ENCODE measurements at regions not wholly inside any gene's neighbourhood (a gene's known extent, or its start where the extent isn't known, plus 50 kb on each side); places are given as distances from the start of the nearest gene placed in this dataset.

- Histone ChIP-seq H3K4me3 (ENCODE audit: low read length, poor library complexity, severe bottlenecking) (no peak overlapping the region), H4K20me1 (ENCODE audit: insufficient read depth, low read length, poor library complexity, severe bottlenecking) (no peaks in the 10 kb centered on the region), H3K9me3 (ENCODE audit: insufficient read depth, low read depth, low read length) (no peaks in the 10 kb centered on the region), H3K36me3 (ENCODE audit: insufficient read depth, low read length) (no peaks in the 10 kb centered on the region), H3K4me2 (ENCODE audit: low read depth, low read length, poor library complexity, severe bottlenecking) (no peak overlapping the region), H3K4me1 (ENCODE audit: insufficient read depth, low read length, poor library complexity, severe bottlenecking) (peaks cover 15% of the 10 kb centered on the region), H3K79me2 (ENCODE audit: insufficient read depth, low read length) (no peaks in the 10 kb centered on the region), H3K9me2 (replicated peaks; ENCODE audit: low read depth, low read length) (no peaks in the 10 kb centered on the region), H2AFZ (ENCODE audit: low read length) (peak overlapping the region; percentile 66), H3K9ac (ENCODE audit: low read depth, low read length, poor library complexity, severe bottlenecking) (no peak overlapping the region), H3F3A (ENCODE audit: low read depth) (no peaks in the 10 kb centered on the region), H3K27me3 (ENCODE audit: insufficient read depth, low read length, poor library complexity, severe bottlenecking) (no peaks in the 10 kb centered on the region)
- TF ChIP-seq CTCF (conservative IDR thresholded peaks at IDR 0.05; ENCODE audit: low read length) (peak; percentile 73), EZH2phosphoT487 (IDR thresholded peaks at IDR 0.05; ENCODE audit: borderline replicate concordance) (no peak)
Measured at GRCh38 chr2:11073251-11073650, 82.0 kb upstream of the SLC66A3 start.

DNA sequence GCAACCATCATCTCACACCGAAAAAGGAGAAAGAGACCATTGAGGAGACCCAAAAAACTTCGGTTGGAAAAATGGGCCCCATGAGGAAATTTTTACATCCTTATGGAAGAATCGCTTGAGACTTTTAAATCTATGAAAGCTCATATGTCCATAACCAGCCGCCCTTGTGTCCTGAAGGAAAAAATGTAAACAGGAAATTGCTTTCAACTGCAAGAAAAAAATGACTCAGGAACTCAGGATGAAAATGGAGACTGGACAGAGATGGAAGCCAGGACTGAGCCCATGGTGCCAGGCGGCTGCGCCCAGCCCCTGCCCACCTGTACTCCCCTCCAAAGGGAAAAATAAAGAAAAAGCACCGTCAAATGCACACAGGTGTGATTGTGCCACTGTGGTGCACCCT is 81.5 kb upstream of the SLC66A3 start:
- Histone ChIP-seq H3K79me2 (ENCODE audit: insufficient read depth, low read length) (no peaks in the 10 kb centered on the region), H3K9me2 (replicated peaks; ENCODE audit: low read depth, low read length) (no peaks in the 10 kb centered on the region), H3K36me3 (ENCODE audit: insufficient read depth, low read length) (no peaks in the 10 kb centered on the region), H3K9me3 (ENCODE audit: insufficient read depth, low read depth, low read length) (no peaks in the 10 kb centered on the region), H3K4me2 (ENCODE audit: low read depth, low read length, poor library complexity, severe bottlenecking) (no peak overlapping the region), H3K4me1 (ENCODE audit: insufficient read depth, low read length, poor library complexity, severe bottlenecking) (peaks cover 15% of the 10 kb centered on the region), H4K20me1 (ENCODE audit: insufficient read depth, low read length, poor library complexity, severe bottlenecking) (no peaks in the 10 kb centered on the region), H3K27me3 (ENCODE audit: insufficient read depth, low read length, poor library complexity, severe bottlenecking) (no peaks in the 10 kb centered on the region), H2AFZ (ENCODE audit: low read length) (0 out of 2 replicates have a peak overlapping the region, but pooled peaks have one; percentile 23), H3K4me3 (ENCODE audit: low read length, poor library complexity, severe bottlenecking) (no peak overlapping the region), H3K9ac (ENCODE audit: low read depth, low read length, poor library complexity, severe bottlenecking) (no peak overlapping the region), H3F3A (ENCODE audit: low read depth) (no peaks in the 10 kb centered on the region)
- TF ChIP-seq CTCF (conservative IDR thresholded peaks at IDR 0.05; ENCODE audit: low read length) (no peak), EZH2phosphoT487 (IDR thresholded peaks at IDR 0.05; ENCODE audit: borderline replicate concordance) (no peak)

GRCh38 chr2:11074246-11074820 is 80.9 kb upstream of the SLC66A3 start:
- H2AFZ ChIP-seq (ENCODE audit: low read length): no peak overlapping the region
- H3K27me3 ChIP-seq (ENCODE audit: insufficient read depth, low read length, poor library complexity, severe bottlenecking): no peaks in the 10 kb centered on the region
- no peak overlapping the region for H3K4me2 ChIP-seq (ENCODE audit: low read depth, low read length, poor library complexity, severe bottlenecking)
- H3K9me3 ChIP-seq (ENCODE audit: insufficient read depth, low read depth, low read length): no peaks in the 10 kb centered on the region
- TF ChIP-seq EZH2phosphoT487 (IDR thresholded peaks at IDR 0.05; ENCODE audit: borderline replicate concordance) (no peak), CTCF (conservative IDR thresholded peaks at IDR 0.05; ENCODE audit: low read length) (no peak)
- H3K9ac ChIP-seq (ENCODE audit: low read depth, low read length, poor library complexity, severe bottlenecking): no peak overlapping the region
- no peaks in the 10 kb centered on the region for H3K9me2 ChIP-seq (replicated peaks; ENCODE audit: low read depth, low read length)
- H3K79me2 ChIP-seq (ENCODE audit: insufficient read depth, low read length): no peaks in the 10 kb centered on the region
- peaks cover 15% of the 10 kb centered on the region for H3K4me1 ChIP-seq (ENCODE audit: insufficient read depth, low read length, poor library complexity, severe bottlenecking)
- H3K4me3 ChIP-seq (ENCODE audit: low read length, poor library complexity, severe bottlenecking): no peak overlapping the region
- no peaks in the 10 kb centered on the region for H4K20me1 ChIP-seq (ENCODE audit: insufficient read depth, low read length, poor library complexity, severe bottlenecking)
- no peaks in the 10 kb centered on the region for H3F3A ChIP-seq (ENCODE audit: low read depth)
- H3K36me3 ChIP-seq (ENCODE audit: insufficient read depth, low read length): no peaks in the 10 kb centered on the region
